SK-N-SH (cell line): ENCODE measurements at regions not wholly inside any gene's neighbourhood (a gene's known extent, or its start where the extent isn't known, plus 50 kb on each side); places are given as distances from the start of the nearest gene placed in this dataset.

Experiments
- CTCF ChIA-PET: fragments of 300-600, 350-600 bp; formaldehyde crosslinking; extraction: SDS; loops from one replicate; lab custom pipeline; 2021; lab: Yijun Ruan, JAX
- POLR2A ChIA-PET: fragments of 350-600 bp; sonication (Branson Sonifier 250); formaldehyde crosslinking; extraction: SDS; loops from one replicate; lab custom pipeline; 2020; ENCODE audit warnings: antibody characterized with exemption, inconsistent platforms; lab: Yijun Ruan, JAX
- DNase-seq: peaks from one replicate; pipeline ENCODE4 v3.0.0; 2012
- H2AFZ ChIP-seq: fragments of 200-600 bp; sonication (generic); 2 replicates; pipeline ENCODE4 v1.8.1; 2016; ENCODE audit warnings: antibody characterized with exemption, mild to moderate bottlenecking, low read depth
- H3F3A ChIP-seq: fragments of 200-600 bp; sonication (generic); replicated peaks from 2 replicates; pipeline ENCODE3; 2016; ENCODE audit warnings: antibody characterized with exemption, mild to moderate bottlenecking; ENCODE audit not compliant: insufficient read depth
- H3K27ac ChIP-seq, 2 experiments: fragments of 200-500 bp in 1 of 2; fragments of 200-600 bp in 1 of 2; sonication (Bioruptor generic) in 1 of 2; sonication (generic), shearing (Covaris generic) in 1 of 2; 2 replicates each; pipeline versions ENCODE4 v1.5.1 to v1.6.1; 2014 to 2016; ENCODE audit warnings: low read depth in 2 of 2, inconsistent platforms in 1 of 2, low read length in 1 of 2, mild to moderate bottlenecking in 1 of 2, mixed read lengths in 1 of 2
- H3K27me3 ChIP-seq: fragments of 200-600 bp; sonication (generic), shearing (Covaris generic); 2 replicates; pipeline ENCODE4 v1.6.1; 2016; ENCODE audit warnings: mixed run types; ENCODE audit not compliant: insufficient read depth
- H3K36me3 ChIP-seq, 2 experiments: fragments of 200-500 bp in 1 of 2; fragments of 200-600 bp in 1 of 2; sonication (Bioruptor generic) in 1 of 2; sonication (generic) in 1 of 2; replicated peaks in 1 of 2; 2 replicates each; pipeline versions ENCODE3 to v1.5.1; 2014 to 2016; ENCODE audit warnings: low read length in 1 of 2, mild to moderate bottlenecking in 1 of 2; ENCODE audit not compliant: insufficient read depth in 2 of 2, control insufficient read depth in 1 of 2
- H3K4me1 ChIP-seq, 2 experiments: fragments of 200-500 bp in 1 of 2; fragments of 200-600 bp in 1 of 2; sonication (Bioruptor generic) in 1 of 2; sonication (generic), shearing (Covaris generic) in 1 of 2; 2 replicates each; pipeline versions ENCODE4 v1.5.1 to v1.6.1; 2014 to 2016; ENCODE audit warnings: low read depth in 1 of 2, low read length in 1 of 2, mixed run types in 1 of 2; ENCODE audit not compliant: insufficient read depth in 2 of 2, control insufficient read depth in 1 of 2
- H3K4me2 ChIP-seq: fragments of 200-600 bp; sonication (generic), shearing (Covaris generic); 2 replicates; pipeline ENCODE4 v1.6.1; 2017; ENCODE audit warnings: mixed run types
- H3K4me3 ChIP-seq, 2 experiments: fragments of 200-500 bp in 1 of 2; fragments of 200-600 bp in 1 of 2; sonication (Bioruptor generic) in 1 of 2; sonication (generic), shearing (Covaris generic) in 1 of 2; 2 replicates each; pipeline versions ENCODE4 v1.5.1 to v1.8.1; 2014 to 2016; ENCODE audit warnings: low read depth in 2 of 2, inconsistent platforms in 1 of 2, low read length in 1 of 2, mild to moderate bottlenecking in 1 of 2, mixed read lengths in 1 of 2, moderate library complexity in 1 of 2
- H3K79me2 ChIP-seq: fragments of 200-600 bp; sonication (generic); 2 replicates; pipeline ENCODE4 v1.8.1; 2017; ENCODE audit warnings: mild to moderate bottlenecking; ENCODE audit not compliant: insufficient read depth
- H3K9ac ChIP-seq: fragments of 200-600 bp; sonication (generic); 2 replicates; pipeline ENCODE4 v1.6.1; 2017; ENCODE audit warnings: mixed run types
- H3K9me2 ChIP-seq: fragments of 200-600 bp; sonication (generic); 2 replicates; pipeline ENCODE4 v1.6.1; 2017; ENCODE audit warnings: mixed run types
- H3K9me3 ChIP-seq: fragments of 200-600 bp; sonication (generic); 2 replicates; pipeline ENCODE4 v1.6.1; 2017; ENCODE audit warnings: mixed run types, mild to moderate bottlenecking, moderate library complexity
- H4K20me1 ChIP-seq: fragments of 200-600 bp; sonication (generic); 2 replicates; pipeline ENCODE4 v1.6.1; 2017; ENCODE audit warnings: mild to moderate bottlenecking, mixed run types; ENCODE audit not compliant: insufficient read depth
- CHD2 ChIP-seq: fragments of 150-350 bp; IDR thresholded peaks from 2 replicates; pipeline ENCODE4 v1.6.1; 2018; ENCODE audit warnings: low read length; ENCODE audit not compliant: partially characterized antibody
- CTCF ChIP-seq: fragments of 200-600 bp; sonication (generic); IDR thresholded peaks from 2 replicates; pipeline ENCODE4 v1.6.1; 2017; ENCODE audit warnings: antibody characterized with exemption, mild to moderate bottlenecking, moderate library complexity
- ELF1 ChIP-seq: IDR thresholded peaks from 2 replicates; pipeline ENCODE4 v1.4.0; 2012
- EZH2phosphoT487 ChIP-seq: fragments of 200-600 bp; sonication (generic); IDR thresholded peaks from 2 replicates; pipeline ENCODE4 v1.6.1; 2017; ENCODE audit warnings: low read depth, mixed run types, mild to moderate bottlenecking, antibody characterized with exemption, moderate library complexity, borderline replicate concordance
- FOSL2 ChIP-seq: IDR thresholded peaks from 2 replicates; pipeline ENCODE4 v1.4.0; 2012; ENCODE audit warnings: low read depth, mild to moderate bottlenecking, moderate library complexity, borderline replicate concordance
- GATA2 ChIP-seq: sonication (generic); formaldehyde crosslinking; IDR thresholded peaks from 2 replicates; pipeline ENCODE4 v1.5.0; 2020; ENCODE audit warnings: mild to moderate bottlenecking, missing genetic modification reagents
- NRF1 ChIP-seq: IDR thresholded peaks from 2 replicates; pipeline ENCODE4 v1.6.1; 2012; ENCODE audit warnings: low read depth, mild to moderate bottlenecking, low read length
- POLR2AphosphoS5 ChIP-seq: IDR thresholded peaks from 2 replicates; pipeline ENCODE4 v1.6.1; 2012; ENCODE audit warnings: low read depth, low read length
- RCOR1 ChIP-seq: fragments of 150-350 bp; IDR thresholded peaks from 2 replicates; pipeline ENCODE4 v1.6.1; 2017; ENCODE audit warnings: antibody characterized with exemption, low read length
- TAF1 ChIP-seq: IDR thresholded peaks from 2 replicates; pipeline ENCODE4 v1.6.1; 2012; ENCODE audit warnings: low read depth, mild to moderate bottlenecking, low read length, moderate library complexity, borderline replicate concordance
- TCF12 ChIP-seq: IDR thresholded peaks from 2 replicates; pipeline ENCODE4 v1.4.0; 2012
- YY1 ChIP-seq: IDR thresholded peaks from 2 replicates; pipeline ENCODE4 v1.4.0; 2012; ENCODE audit warnings: low read depth, mild to moderate bottlenecking
- WGBS: methylation state at CpG from one replicate; pipeline ENCODE4 v1.1.6; 2017; ENCODE audit warnings: low lambda C conversion rate; 5-methylcytosine and 5-hydroxymethylcytosine counted together
- TF ChIP-seq, protein P1 (sequence below): IDR thresholded peaks from 2 replicates; pipeline ENCODE4 v1.4.0; 2012; ENCODE audit warnings: low read depth, borderline replicate concordance
- TF ChIP-seq, protein P2 (sequence below): IDR thresholded peaks from 2 replicates; pipeline ENCODE4 v1.6.1; 2012; ENCODE audit warnings: mild to moderate bottlenecking, low read depth, low read length, moderate library complexity

GRCh38 chr4:8765631-8766590 lies 105.7 kb downstream of the HMX1 start:
- no peak for TF ChIP-seq TCF12
- TF ChIP-seq GATA2 (CRISPR knock-in tag), result no peak
- no peak for TF ChIP-seq EZH2phosphoT487
- TF ChIP-seq TAF1, result no peak
- TF ChIP-seq NRF1, result no peak
- TF ChIP-seq FOSL2, result no peak
- TF ChIP-seq CHD2, result no peak
- TF ChIP-seq RCOR1, result no peak
- TF ChIP-seq CTCF, result no peak
- TF ChIP-seq, protein P1, sequence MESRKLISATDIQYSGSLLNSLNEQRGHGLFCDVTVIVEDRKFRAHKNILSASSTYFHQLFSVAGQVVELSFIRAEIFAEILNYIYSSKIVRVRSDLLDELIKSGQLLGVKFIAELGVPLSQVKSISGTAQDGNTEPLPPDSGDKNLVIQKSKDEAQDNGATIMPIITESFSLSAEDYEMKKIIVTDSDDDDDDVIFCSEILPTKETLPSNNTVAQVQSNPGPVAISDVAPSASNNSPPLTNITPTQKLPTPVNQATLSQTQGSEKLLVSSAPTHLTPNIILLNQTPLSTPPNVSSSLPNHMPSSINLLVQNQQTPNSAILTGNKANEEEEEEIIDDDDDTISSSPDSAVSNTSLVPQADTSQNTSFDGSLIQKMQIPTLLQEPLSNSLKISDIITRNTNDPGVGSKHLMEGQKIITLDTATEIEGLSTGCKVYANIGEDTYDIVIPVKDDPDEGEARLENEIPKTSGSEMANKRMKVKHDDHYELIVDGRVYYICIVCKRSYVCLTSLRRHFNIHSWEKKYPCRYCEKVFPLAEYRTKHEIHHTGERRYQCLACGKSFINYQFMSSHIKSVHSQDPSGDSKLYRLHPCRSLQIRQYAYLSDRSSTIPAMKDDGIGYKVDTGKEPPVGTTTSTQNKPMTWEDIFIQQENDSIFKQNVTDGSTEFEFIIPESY, result no peak
- Histone ChIP-seq H3K9me3 (no peaks in the 10 kb centered on the region), H3K4me1 (peaks cover 0 to 5% of the 10 kb centered on the region in 2 experiments; a peak in 1 of 4 replicates), H3K36me3 (no peaks in the 10 kb centered on the region), H3K9ac (no peak overlapping the region), H3K79me2 (no peaks in the 10 kb centered on the region), H3K27me3 (no peaks in the 10 kb centered on the region), H4K20me1 (no peaks in the 10 kb centered on the region), H3K27ac (no peak overlapping the region), H3K4me3 (no peak overlapping the region), H2AFZ (no peak overlapping the region), H3K4me2 (no peak overlapping the region), H3K9me2 (no peaks in the 10 kb centered on the region), H3F3A (no peaks in the 10 kb centered on the region)
- no peak for DNase-seq
- ChIA-PET CTCF (no interaction called here), POLR2A (no interaction called here)
- 61% methylated on average over 12 of the region's 19 CpGs for WGBS

GRCh38 chr4:8765084-8765483 lies 106.6 kb downstream of the HMX1 start:
- Histone ChIP-seq H4K20me1 (no peaks in the 10 kb centered on the region), H3K9ac (no peak overlapping the region), H3F3A (no peaks in the 10 kb centered on the region), H3K4me2 (no peak overlapping the region), H3K9me3 (no peaks in the 10 kb centered on the region), H3K27me3 (no peaks in the 10 kb centered on the region), H3K79me2 (no peaks in the 10 kb centered on the region), H3K27ac (no peak overlapping the region), H2AFZ (no peak overlapping the region), H3K4me3 (no peak overlapping the region), H3K36me3 (no peaks in the 10 kb centered on the region), H3K9me2 (no peaks in the 10 kb centered on the region), H3K4me1 (no peaks in the 10 kb centered on the region; a peak in 1 of 4 replicates)
- ChIA-PET CTCF (no interaction called here), POLR2A (no interaction called here)
- DNase-seq, result no peak
- 64% methylated on average over 5 of the region's 11 CpGs for WGBS
- TF ChIP-seq POLR2AphosphoS5, result no peak
- no peak for TF ChIP-seq YY1
- TF ChIP-seq NRF1, result no peak
- TF ChIP-seq EZH2phosphoT487, result no peak
- no peak for TF ChIP-seq GATA2 (CRISPR knock-in tag)
- TF ChIP-seq, protein P2, sequence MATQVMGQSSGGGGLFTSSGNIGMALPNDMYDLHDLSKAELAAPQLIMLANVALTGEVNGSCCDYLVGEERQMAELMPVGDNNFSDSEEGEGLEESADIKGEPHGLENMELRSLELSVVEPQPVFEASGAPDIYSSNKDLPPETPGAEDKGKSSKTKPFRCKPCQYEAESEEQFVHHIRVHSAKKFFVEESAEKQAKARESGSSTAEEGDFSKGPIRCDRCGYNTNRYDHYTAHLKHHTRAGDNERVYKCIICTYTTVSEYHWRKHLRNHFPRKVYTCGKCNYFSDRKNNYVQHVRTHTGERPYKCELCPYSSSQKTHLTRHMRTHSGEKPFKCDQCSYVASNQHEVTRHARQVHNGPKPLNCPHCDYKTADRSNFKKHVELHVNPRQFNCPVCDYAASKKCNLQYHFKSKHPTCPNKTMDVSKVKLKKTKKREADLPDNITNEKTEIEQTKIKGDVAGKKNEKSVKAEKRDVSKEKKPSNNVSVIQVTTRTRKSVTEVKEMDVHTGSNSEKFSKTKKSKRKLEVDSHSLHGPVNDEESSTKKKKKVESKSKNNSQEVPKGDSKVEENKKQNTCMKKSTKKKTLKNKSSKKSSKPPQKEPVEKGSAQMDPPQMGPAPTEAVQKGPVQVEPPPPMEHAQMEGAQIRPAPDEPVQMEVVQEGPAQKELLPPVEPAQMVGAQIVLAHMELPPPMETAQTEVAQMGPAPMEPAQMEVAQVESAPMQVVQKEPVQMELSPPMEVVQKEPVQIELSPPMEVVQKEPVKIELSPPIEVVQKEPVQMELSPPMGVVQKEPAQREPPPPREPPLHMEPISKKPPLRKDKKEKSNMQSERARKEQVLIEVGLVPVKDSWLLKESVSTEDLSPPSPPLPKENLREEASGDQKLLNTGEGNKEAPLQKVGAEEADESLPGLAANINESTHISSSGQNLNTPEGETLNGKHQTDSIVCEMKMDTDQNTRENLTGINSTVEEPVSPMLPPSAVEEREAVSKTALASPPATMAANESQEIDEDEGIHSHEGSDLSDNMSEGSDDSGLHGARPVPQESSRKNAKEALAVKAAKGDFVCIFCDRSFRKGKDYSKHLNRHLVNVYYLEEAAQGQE, result no peak
- TF ChIP-seq CTCF, result no peak
- TF ChIP-seq ELF1, result no peak
